Fibroblast of lung (primary cell): ENCODE measurements at regions not wholly inside any gene's neighbourhood (a gene's known extent, or its start where the extent isn't known, plus 50 kb on each side); places are given as distances from the start of the nearest gene placed in this dataset.

Experiments used
- DNase-seq, 2 donors: peaks; one replicate each; pipeline versions ENCODE4 v3.0.0 to v3.0.0-alpha.2; 2010; ENCODE audit warnings: low read depth in 2 of 2
- H2AFZ ChIP-seq: 2 replicates; pipeline ENCODE4 v1.5.1; 2012; ENCODE audit warnings: low read length, control low read depth, inconsistent platforms
- H3K27ac ChIP-seq: 2 replicates; pipeline ENCODE4 v1.5.1; 2011; ENCODE audit warnings: low read length, control low read depth; ENCODE audit not compliant: insufficient read depth
- H3K27me3 ChIP-seq: 2 replicates; pipeline ENCODE4 v1.5.1; 2011; ENCODE audit warnings: mild to moderate bottlenecking, low read length; ENCODE audit not compliant: control insufficient read depth, insufficient read depth
- H3K36me3 ChIP-seq: 2 replicates; pipeline ENCODE4 v1.5.1; 2011; ENCODE audit warnings: low read length; ENCODE audit not compliant: control insufficient read depth, insufficient read depth
- H3K4me1 ChIP-seq: 2 replicates; pipeline ENCODE4 v1.5.1; 2011; ENCODE audit warnings: low read length; ENCODE audit not compliant: control insufficient read depth, insufficient read depth; ENCODE audit errors: extremely low read depth
- H3K4me2 ChIP-seq: 2 replicates; pipeline ENCODE4 v1.5.1; 2011; ENCODE audit warnings: low read length, control low read depth; ENCODE audit not compliant: insufficient read depth; ENCODE audit errors: extremely low read depth
- H3K4me3 ChIP-seq, 4 experiments: fragments of 200-600 bp in 1 of 4; sonication (generic) in 1 of 4; replicated peaks in 1 of 4; 2 replicates each; pipeline ENCODE4 v1.5.1; 2011 to 2016; ENCODE audit warnings: low read length in 4 of 4, low read depth in 3 of 4, mild to moderate bottlenecking in 3 of 4, control low read depth in 2 of 4, inconsistent platforms in 1 of 4, mixed read lengths in 1 of 4; ENCODE audit not compliant: insufficient read depth in 1 of 4; ENCODE audit errors: control extremely low read depth in 1 of 4
- H3K79me2 ChIP-seq: 2 replicates; pipeline ENCODE4 v1.5.1; 2012; ENCODE audit warnings: mild to moderate bottlenecking, low read length, inconsistent platforms; ENCODE audit not compliant: control insufficient read depth, insufficient read depth
- H3K9ac ChIP-seq: 2 replicates; pipeline ENCODE4 v1.5.1; 2011; ENCODE audit warnings: mild to moderate bottlenecking, low read length, control low read depth; ENCODE audit not compliant: insufficient read depth
- H3K9me3 ChIP-seq: 2 replicates; pipeline ENCODE4 v1.5.1; 2012; ENCODE audit warnings: low read depth, low read length; ENCODE audit not compliant: control insufficient read depth, insufficient read depth
- H4K20me1 ChIP-seq: 2 replicates; pipeline ENCODE4 v1.5.1; 2011; ENCODE audit warnings: low read length; ENCODE audit not compliant: control insufficient read depth, insufficient read depth; ENCODE audit errors: extremely low read depth
- CTCF ChIP-seq, 2 donors: IDR thresholded peaks in 1 of 2; conservative IDR thresholded peaks in 1 of 2; 1 replicate in 1 of 2; 2 replicates in 1 of 2; pipeline ENCODE4 v1.5.1; 2011 to 2012; ENCODE audit warnings: low read length in 2 of 2, control low read depth in 1 of 2, inconsistent platforms in 1 of 2, low read depth in 1 of 2, mild to moderate bottlenecking in 1 of 2
- EZH2 ChIP-seq: IDR thresholded peaks from 2 replicates; pipeline ENCODE4 v1.5.1; 2012; ENCODE audit warnings: low read length, control low read depth, mild to moderate bottlenecking; ENCODE audit errors: missing control alignments

DNA sequence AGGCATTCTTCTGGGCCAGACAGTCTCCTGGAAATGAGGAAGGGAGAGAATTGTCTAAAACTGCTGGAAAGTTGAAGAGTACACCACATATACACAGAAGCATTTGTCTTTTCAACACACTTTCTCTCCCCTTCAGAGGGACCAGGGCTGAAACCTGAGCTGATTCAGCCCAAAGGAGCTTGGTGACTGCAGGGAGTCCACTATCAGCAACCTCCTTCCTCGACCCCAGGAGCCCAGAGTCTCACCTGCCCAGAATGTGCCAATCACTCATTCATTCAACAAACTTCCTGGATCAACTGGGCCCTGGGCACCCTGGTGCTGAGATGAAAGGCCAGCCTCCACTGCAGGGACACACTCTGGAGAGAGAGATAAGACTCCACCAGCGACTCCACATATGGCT, 128.9 kb upstream of the VSTM2B start:
- H3K9me3 ChIP-seq, result no peaks in the 10 kb centered on the region
- H3K36me3 ChIP-seq, result no peaks in the 10 kb centered on the region
- no peaks in the 10 kb centered on the region for H3K79me2 ChIP-seq
- H4K20me1 ChIP-seq, result no peaks in the 10 kb centered on the region
- H3K9ac ChIP-seq, result no peak overlapping the region
- no peaks in the 10 kb centered on the region for H3K4me1 ChIP-seq
- H3K4me3 ChIP-seq, result no peak overlapping the region
- TF ChIP-seq CTCF (conservative IDR thresholded peaks at IDR 0.05 in 1 of 2, IDR thresholded peaks at IDR 0.05 in 1 of 2; ENCODE audit: low read depth in 1 of 2, low read length in 2 of 2), result no peak
- TF ChIP-seq EZH2, result no peak
- no peak overlapping the region for H3K27ac ChIP-seq
- H3K4me2 ChIP-seq, result no peak overlapping the region
- H3K27me3 ChIP-seq, result no peaks in the 10 kb centered on the region
- H2AFZ ChIP-seq, result no peak overlapping the region
- no peak for DNase-seq

DNA sequence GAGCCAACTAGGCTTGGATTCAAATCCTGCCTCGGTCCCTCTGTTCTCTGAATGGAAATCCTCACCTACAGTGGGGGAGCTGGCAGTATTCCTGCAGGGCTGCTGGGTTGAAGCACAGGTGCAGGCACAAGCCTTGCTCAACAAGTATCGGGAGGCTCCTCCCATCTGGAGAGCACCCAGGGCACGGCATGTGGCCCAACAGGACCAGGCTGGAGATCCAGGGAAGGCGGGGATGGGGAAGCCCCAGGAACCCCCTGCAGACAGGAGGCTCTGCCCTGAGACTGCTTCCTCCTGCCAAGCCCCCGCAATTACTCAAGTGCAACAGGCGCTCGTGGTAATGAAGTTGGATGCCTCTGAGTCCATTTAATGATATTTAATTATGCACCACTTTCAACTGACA, 128.0 kb upstream of the VSTM2B start:
- Histone ChIP-seq H3K27ac (no peak overlapping the region), H4K20me1 (no peaks in the 10 kb centered on the region), H3K79me2 (no peaks in the 10 kb centered on the region), H3K4me3 (no peak overlapping the region), H3K4me1 (no peaks in the 10 kb centered on the region), H3K9ac (no peak overlapping the region), H3K27me3 (no peaks in the 10 kb centered on the region), H3K36me3 (no peaks in the 10 kb centered on the region), H3K9me3 (no peaks in the 10 kb centered on the region), H2AFZ (no peak overlapping the region), H3K4me2 (no peak overlapping the region)
- no peak for TF ChIP-seq CTCF (conservative IDR thresholded peaks at IDR 0.05 in 1 of 2, IDR thresholded peaks at IDR 0.05 in 1 of 2; ENCODE audit: low read depth in 1 of 2, low read length in 2 of 2)
- TF ChIP-seq EZH2, result no peak
- DNase-seq, result no peak

DNA sequence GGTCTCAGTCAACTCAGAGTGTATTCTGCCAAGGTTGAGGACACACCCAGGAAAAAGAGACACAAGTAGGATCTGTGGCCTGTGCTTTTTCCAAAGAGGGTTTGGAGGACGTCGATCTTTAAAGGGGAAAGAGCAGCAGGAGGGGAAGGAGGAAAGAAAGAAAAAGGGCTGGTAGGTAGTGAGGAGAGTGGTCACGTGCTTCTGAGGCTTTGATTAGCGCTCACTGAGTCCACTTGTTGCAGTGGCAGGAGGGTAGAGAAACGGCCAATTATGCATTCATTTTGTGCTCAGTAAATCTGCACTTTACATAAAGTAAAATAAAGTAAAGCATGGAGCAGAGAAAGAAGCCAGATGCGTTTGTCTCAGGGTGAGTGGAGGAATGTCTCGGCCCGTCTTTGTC, 126.0 kb upstream of the VSTM2B start:
- no peak overlapping the region for H2AFZ ChIP-seq
- H3K27ac ChIP-seq, result no peak overlapping the region
- H3K27me3 ChIP-seq, result no peaks in the 10 kb centered on the region
- no peaks in the 10 kb centered on the region for H3K9me3 ChIP-seq
- no peak overlapping the region for H3K9ac ChIP-seq
- H3K4me2 ChIP-seq, result no peak overlapping the region
- H3K4me1 ChIP-seq, result no peaks in the 10 kb centered on the region
- H3K79me2 ChIP-seq, result no peaks in the 10 kb centered on the region
- TF ChIP-seq CTCF (conservative IDR thresholded peaks at IDR 0.05 in 1 of 2, IDR thresholded peaks at IDR 0.05 in 1 of 2; ENCODE audit: low read depth in 1 of 2, low read length in 2 of 2) (no peak), EZH2 (no peak)
- DNase-seq, result no peak
- H3K4me3 ChIP-seq, result no peak overlapping the region
- H3K36me3 ChIP-seq, result no peaks in the 10 kb centered on the region
- no peaks in the 10 kb centered on the region for H4K20me1 ChIP-seq
